Colon (tissue), 2 donors: ENCODE measurements at regions not wholly inside any gene's neighbourhood (a gene's known extent, or its start where the extent isn't known, plus 50 kb on each side); places are given as distances from the start of the nearest gene placed in this dataset.
"Not testable (repeated sequence)": the region's sequence is repeated elsewhere in the genome, so short reads cannot be mapped to it uniquely, and the experiment has no call there.

Experiments
- FAIRE-seq: peaks from 2 replicates; lab custom pipeline; 2012; peaks lifted over from hg19 to GRCh38; lab: Jason Lieb, UNC
- donor health status: control.
- donor health status: control.

DNA sequence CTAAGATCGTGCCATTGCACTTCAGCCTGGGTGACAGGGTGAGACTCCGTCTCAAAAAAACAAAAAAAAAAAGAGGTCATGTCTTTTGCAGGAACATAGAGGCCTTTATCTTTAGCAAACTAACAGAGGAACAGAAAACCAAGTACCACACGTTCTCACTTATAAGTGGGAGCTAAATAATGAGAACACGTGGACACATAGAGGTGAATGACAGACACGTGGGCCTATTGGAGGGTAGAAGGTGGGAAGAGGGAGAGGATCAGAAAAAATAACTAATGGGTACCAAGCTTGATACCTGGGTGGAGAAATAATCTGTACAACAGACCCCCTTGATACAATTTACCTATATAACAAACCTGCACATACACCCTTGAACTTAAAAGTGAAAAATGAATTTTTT lies 401.4 kb upstream of the NAALADL2 start:
- no peak for FAIRE-seq

GRCh38 chr3:174460831-174461230 lies 398.3 kb upstream of the NAALADL2 start:
- no peak for FAIRE-seq

DNA sequence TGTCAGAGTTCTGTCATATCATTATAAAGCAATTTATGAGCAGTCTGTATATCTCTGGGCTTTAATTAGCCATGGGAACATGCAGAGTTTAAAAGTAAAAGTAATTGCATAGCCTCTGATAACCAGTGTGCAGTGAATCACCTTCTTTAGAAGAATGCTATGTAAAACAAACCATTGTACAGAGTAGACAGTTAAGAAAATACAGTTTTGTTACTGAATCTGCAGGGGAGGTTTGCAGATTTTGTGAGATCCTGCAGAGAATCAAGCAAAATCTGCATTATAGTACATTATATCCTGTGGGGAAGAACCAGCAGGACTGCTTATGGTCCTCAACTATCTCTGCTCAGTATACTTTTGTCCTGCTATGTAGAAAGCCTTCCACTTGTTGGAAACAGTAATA lies 396.2 kb upstream of the NAALADL2 start:
- no peak for FAIRE-seq

DNA sequence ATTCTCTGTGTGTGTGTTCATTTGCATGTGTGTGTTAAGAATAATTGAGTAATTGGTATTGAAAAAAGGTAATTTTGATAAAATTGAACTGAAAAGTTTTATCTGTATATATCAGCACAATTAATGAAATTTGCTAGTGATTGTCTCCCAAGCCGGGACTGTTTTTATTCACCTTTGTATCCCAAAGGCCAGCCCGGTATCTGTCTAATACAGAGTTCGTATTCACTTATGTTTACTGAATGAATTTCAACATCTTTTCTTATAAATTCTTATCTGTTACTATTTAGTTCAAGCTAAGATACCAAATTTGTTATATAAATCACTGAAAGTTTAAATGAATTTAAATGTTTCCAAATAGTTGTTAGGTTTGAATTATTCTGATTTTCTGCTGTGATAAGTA lies 394.0 kb upstream of the NAALADL2 start:
- no peak for FAIRE-seq

DNA sequence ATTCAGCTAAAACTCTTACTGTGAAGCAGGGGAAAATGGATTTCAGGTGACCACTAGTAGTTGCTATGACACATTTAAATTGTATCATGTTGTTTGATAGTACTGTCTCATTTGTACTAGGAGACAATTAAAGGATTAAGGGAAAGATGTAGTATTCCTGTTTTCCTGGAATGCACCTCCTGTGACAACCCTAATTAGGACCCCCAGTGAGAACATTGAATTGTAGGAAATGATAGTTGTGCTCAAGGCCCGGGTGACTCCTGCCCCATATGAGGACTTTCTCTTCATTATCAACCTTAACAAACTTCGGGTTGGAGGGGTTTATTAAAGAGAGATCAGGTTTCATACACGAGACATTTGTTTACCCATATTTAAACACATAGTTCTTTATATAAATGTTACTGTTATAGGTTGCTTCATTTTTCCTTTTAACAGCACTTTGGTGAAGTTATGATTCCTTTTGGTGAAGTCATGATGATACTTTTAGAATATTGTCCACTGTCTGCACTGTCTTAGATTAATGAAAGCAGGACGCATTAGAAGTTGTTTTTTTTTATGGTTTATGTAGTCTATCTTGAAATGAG lies 392.6 kb upstream of the NAALADL2 start:
- FAIRE-seq: no peak

GRCh38 chr3:174477491-174477890 lies 381.6 kb upstream of the NAALADL2 start:
- FAIRE-seq: no peak

- FAIRE-seq: no peak
These were observed 378.4 kb upstream of the NAALADL2 start for GRCh38 chr3:174480767-174481166.

DNA sequence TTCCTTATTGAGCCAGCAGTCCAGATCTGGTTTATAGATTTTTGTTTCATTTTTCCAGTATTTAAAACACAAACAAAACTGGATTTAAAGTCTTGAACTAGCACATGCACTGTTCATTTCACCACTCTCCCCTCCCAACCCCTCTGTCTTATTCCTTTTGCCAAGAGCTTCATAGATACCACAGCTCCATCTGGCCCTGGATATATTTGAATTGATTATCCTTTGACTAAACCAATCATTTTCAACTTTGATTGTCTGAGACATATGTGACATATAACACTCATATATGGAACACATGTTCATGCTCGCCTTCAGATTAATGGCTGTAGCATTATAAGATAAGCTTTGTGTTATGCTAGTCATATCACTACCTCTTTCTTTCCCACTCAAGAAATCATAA lies 376.6 kb upstream of the NAALADL2 start:
- no peak for FAIRE-seq

GRCh38 chr3:174483254-174483653 lies 375.9 kb upstream of the NAALADL2 start:
- FAIRE-seq: no peak

DNA sequence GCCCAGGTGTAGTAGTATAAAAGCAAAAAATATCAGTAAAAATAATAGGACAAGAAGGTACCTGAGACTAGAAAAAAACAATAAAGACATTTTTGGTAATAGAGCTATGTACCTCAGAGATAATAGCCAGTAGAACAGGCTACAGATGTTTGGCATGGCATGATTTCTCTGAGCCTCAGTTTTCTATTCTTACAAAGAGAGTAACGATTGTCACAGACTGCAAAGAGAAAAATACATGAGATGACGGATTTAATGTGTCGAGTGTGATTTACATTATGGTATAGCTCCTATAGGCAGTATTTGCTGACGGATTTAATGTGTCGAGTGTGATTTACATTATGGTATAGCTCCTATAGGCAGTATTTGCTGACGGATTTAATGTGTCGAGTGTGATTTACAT lies 375.3 kb upstream of the NAALADL2 start:
- FAIRE-seq: not testable (repeated sequence)

DNA sequence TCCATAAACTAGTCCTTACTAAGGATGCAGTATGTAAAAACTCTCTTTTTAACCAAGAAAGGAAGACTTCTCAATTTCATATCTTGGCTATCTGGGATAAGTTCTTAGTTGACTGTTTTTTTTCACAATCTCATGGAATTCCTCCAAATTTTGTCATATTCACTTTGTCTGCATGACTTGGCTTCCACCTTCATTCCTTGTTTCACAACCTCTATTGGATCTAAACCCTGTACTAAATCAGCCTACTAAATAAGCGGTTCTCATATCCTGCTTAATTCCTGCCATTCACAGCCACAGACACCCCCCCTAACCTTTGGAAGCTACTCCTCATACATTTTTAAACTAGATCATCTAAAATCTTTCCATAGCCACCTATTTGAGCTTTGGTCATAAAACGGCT lies 370.6 kb upstream of the NAALADL2 start:
- no peak for FAIRE-seq

- no peak for FAIRE-seq
These were observed 363.8 kb upstream of the NAALADL2 start for GRCh38 chr3:174495311-174495710.

DNA sequence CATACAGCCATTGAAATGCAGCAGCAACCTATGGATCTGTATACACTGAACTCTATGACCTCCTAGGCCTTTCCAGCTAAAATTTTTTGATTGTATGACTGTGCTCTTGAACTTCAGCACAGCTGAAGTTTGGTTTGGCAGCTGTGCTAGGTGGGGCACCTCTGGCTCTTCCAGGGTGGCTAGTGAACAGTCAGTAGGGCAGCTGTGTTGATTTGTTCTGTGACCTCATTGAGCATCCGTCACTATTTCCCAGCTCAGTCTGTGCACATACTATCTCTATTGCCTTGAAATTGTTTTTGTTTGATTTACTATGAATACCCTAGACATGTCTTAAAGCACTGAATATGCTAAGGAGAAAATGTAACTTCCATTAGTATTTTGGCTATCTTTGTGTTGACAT lies 363.2 kb upstream of the NAALADL2 start:
- FAIRE-seq: no peak

- no peak for FAIRE-seq
These were observed 360.5 kb upstream of the NAALADL2 start for GRCh38 chr3:174498638-174499037.

DNA sequence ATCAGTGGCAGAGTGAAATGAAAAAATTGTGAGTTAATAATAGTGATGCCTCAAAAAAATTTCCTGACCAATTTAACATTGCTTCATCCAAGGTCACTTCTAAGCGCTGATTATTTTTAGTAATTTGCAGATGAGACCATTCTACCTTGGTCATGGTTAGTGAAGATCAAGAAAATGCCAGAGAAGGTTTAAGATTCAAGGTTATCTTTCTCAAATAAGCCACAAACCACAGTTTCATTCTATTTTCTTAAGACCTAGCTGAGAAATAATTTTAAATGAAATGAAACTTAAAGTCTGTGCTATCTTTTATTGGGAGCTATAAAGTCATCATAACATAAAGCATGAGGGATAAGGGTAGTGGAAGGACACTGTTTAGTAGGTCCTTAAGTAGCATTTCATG lies 353.9 kb upstream of the NAALADL2 start:
- FAIRE-seq: no peak

DNA sequence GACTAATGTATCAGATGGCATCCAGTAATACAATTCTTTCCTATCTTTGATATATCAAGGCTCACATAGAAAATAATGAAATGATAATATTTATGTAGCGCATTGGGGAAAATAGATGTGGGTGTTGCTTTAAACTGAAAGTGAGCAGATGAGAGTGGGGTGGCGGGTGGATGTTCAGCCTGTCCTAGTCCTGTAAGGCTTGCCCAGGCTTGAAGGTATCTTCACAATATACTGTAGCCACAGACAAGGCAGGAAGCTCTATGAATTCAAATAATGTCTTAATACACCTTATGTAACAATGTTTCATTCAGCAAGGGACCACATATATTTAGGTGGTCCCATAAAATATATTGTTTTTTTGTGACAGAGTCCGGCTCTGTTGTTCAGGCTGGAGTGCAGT lies 334.9 kb upstream of the NAALADL2 start:
- no peak for FAIRE-seq

- FAIRE-seq: no peak
These were observed 329.8 kb upstream of the NAALADL2 start for GRCh38 chr3:174529298-174529697.

DNA sequence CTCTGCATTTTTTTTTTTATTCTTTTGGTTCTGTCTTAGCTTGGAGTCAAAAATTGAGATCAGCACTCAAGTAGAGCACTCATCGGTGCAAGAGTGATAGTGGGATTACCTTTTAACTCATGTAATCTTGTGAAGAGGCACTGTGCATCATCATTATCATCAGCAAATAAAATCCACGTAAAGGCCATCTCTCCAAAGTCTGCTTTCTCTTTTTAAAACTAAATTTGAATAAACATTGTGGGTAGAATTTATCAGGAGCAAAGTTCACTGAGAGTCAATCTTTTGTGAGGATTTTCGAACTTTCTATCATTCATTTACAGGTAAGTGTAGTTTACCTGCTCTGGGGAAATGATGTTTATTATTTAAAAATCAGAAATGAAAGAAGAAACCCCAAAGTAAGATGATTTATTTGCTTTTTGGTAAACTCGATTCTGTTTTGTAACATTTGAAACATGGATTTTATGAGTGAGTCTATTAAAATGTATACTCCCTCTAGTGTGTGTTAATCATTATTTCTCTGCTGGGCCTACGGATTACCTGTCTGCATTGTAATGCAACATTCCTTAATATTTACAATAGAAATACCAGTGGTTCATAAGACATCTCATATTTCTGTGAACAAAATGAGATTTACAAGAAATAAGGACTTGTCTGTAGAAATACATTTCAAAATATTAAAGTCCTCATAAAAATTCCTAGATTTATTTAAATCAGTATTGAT lies 327.7 kb upstream of the NAALADL2 start:
- no peak for FAIRE-seq

GRCh38 chr3:174532216-174532615 lies 326.9 kb upstream of the NAALADL2 start:
- no peak for FAIRE-seq

DNA sequence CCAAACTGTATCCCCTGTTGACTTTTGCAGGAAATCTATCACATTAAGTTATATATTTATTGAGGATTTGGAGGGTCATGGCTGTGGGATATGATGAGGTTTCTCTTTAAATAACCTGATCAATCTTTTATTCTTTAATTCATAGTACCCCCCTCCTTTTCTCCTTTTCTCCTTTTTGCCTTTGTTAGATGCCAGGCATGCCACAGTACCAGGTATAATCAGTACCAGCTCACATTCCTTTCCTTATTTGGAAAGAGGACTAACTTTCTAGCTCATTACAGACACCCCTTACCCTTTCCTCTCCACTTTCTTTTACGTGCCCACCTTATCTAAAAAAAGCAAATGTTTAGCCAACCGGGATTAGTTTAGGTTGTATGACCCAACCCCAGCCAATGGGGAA lies 326.4 kb upstream of the NAALADL2 start:
- no peak for FAIRE-seq

DNA sequence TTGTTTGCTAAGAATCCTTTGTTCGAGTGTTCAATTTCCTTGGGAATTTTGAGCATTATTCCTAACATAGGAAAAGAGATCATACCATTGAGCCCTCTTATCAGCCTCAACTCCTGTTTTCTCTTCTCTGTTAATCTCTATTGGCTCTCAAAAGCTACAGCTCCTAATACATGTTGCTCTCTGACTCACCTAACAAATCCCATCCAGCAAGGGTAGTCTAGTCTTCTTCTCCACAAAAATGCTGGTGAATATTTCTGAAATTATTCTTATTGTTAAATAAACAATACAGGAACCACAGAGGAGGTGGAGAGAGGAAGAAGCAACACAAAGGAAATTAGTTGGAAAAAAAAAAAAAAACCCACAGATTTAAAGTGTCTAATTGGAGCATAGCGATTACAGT lies 325.8 kb upstream of the NAALADL2 start:
- FAIRE-seq: no peak

- no peak for FAIRE-seq
These were observed 322.8 kb upstream of the NAALADL2 start for GRCh38 chr3:174536319-174536718.

- FAIRE-seq: no peak
These were observed 321.0 kb upstream of the NAALADL2 start for GRCh38 chr3:174538151-174538550.
